Stimulated activated CD8-positive, alpha-beta memory T cell treated with anti-CD3 and anti-CD28 coated beads, Interleukin-12 subunit alpha, Interleukin-12 subunit beta, amount 100 ng/mL, for 4 hours (primary cell): ENCODE measurements at regions not wholly inside any gene's neighbourhood (a gene's known extent, or its start where the extent isn't known, plus 50 kb on each side); places are given as distances from the start of the nearest gene placed in this dataset.
"Not testable (repeated sequence)": the region's sequence is repeated elsewhere in the genome, so short reads cannot be mapped to it uniquely, and the experiment has no call there.

Experiments
- DNase-seq: peaks from one replicate; pipeline ENCODE4 v3.0.0-alpha.2; 2020; ENCODE audit warnings: low read depth

DNA sequence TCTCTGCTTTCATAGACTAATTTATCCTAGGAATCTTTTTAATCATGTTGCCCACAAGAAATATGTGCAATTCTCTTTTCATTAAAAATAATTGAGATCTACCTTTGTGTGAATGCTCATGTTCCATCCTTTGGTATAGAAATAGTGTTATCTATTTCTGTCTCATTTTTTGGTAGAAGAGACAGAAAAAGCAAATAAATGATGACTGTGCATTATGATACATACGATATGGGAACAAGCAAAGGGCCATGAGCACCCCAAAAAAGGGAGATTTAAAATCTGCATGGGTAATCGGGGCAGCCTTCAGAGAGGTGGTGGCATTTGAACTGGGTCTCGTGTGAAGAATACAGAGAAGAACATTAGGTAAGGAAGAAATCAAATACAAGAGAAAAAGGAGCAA lies 1197.5 kb upstream of the AUTS2 start:
- DNase-seq, result no peak

DNA sequence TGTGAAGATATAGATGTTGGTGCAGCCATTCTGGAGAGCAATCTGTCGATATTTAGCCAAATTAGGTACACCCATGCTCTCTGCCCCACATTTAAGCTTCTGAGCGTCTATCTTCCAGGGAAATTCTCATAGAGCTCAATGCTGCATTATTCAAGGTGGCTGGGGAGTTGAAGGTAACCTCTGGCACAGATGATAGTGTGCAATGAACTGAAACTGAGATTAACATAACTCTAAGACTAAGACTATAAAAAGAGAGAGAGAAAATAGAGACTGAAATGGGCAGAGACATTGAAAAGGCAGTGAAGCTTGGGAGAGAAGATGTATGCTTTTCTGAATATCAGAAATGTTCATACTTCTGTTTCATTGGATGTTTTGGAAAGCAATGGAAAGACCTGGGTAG lies 1197.0 kb upstream of the AUTS2 start:
- no peak for DNase-seq

DNA sequence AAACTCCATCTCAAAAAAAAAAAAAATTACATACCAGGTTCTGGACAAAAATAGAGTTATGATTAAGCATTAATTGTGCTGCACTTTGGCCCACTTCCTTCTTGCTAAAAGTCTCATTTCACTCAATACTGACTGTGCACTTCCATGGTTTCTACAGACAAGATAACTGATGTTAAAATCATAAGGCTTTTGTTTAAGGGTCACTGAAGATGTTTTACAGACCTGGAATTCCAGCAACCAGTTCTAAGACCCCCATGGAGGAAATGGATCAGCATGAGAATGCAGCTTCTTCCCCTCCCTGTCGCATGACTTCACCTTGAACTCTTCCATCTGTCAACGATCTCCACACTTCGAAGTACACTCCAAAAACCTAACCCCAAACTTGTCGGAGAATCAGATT lies 1191.8 kb upstream of the AUTS2 start:
- DNase-seq, result no peak

DNA sequence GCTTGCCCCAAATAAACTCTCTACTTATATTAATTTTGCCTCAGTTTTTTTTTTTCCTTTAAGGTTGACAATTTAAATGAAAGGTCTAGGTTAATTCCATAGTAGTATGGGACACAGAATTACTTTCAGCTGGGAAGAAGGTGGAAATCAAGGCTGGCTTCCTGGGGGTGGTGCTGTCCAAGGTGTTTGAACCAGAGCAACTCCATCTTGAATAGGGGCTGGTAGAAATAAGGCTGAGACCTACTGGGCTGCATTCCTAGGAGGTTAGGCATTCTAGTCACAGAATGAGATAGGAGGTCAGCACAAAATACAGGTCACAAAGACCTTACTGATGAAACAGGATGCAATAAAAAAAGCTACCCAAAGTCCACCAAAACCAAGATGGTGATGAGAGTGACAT lies 1190.8 kb upstream of the AUTS2 start:
- no peak for DNase-seq

DNA sequence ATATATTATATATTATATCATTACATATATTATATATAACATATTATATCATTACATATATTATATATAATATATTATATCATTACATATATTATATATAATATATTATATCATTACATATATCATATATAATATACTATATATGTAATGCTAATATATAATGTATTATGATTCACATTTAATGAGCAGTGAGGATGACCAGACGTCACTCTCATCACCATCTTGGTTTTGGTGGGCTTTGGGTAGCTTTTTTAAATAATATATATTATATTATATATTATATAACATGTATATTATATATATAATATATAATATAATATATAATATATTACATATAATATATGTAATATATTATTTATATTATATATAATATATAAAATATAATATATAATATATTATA lies 1189.4 kb upstream of the AUTS2 start:
- DNase-seq, result no peak

DNA sequence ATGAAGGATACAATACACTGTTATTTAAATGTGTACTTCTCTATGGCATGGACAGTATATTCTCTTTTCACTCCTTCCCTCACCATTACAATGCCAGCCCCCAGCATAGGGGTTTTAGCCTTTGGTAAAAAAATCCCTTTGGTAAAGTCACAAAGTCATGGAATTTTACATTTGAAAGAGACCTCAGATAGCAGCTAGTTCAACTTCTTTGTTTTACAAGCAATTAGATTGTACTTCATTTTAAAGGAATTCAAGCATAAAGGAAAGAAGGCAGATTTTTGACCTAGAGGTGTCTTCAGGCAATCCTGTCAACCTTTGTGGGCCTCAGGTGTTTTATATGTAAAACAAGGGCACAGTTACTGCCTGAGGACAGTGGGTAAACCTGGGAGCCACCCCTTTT lies 1188.4 kb upstream of the AUTS2 start:
- no peak for DNase-seq

DNA sequence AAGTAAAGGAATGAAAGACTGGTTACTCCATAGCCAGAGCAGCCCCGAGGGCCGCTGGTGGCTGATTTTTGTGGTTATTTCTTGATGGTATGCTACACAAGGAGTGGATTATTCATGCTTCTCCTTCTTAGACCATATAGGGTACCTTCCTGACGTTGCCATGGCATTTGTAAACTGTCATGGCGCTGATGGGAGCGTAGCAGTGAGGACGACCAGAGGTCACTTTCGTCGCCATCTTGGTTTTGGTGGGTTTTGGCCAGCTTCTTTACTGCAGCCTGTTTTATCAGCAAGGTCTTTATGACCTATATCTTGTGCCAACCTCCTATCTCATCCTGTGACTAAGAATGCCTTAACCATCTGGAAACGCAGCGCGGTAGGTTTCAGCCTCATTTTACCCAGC lies 1187.6 kb upstream of the AUTS2 start:
- not testable (repeated sequence) for DNase-seq

DNA sequence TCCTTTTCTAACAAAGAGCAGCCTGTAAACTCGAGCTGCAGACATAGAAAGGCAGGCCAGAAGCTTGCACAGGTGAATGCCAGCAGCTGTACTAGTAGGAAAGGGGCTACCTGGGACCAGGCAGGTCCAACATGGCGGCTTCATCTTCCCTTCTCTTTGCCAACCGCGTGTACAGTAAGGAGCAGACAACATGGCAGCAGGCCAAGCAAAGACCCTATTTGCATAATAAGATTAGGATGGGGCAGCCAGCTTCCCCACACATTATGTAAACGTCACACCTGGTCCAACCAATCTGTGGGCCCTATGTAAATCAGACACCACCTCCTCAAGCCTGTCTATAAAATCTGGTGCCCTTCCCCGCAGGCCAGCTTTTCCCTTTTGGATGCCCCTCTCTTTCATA lies 1186.5 kb upstream of the AUTS2 start:
- DNase-seq, result no peak

DNA sequence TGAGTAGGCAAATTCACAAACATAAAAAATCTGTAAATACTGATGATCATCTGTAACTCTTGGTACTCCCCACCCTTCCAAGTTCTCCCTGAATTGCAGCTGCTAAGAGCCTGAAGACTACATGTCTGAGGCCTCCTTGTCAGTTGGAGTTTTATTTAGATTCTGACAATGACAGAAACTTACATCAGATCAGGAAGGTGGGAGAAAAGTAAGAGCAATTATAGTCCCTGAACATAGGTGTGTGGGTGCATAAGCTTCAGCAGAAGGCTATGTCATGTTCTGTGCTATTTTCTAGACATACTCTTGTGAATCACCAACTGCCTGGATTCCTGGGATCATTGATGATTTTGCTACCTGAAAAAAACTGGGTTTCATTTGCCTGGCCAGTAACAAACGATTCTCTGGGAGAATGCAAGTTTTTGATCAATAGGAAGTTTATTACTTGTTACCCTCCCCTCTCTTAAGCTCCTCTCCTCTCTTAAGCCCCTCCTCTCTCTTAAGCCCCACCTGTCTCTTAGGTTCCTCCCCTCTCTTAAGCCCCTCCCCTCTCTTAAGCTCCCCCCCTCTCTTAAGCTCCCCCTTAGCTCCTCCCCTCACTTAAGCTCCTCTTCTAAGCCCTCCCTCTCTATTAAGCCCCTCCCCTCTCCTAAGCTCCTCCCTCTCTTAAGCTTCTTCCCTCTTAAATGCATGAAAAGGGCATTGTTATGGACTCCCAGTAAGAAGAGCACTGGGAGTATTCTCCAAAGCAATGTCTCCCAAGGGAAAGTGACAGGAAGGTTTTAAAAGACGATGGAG lies 1183.4 kb upstream of the AUTS2 start:
- no peak for DNase-seq

DNA sequence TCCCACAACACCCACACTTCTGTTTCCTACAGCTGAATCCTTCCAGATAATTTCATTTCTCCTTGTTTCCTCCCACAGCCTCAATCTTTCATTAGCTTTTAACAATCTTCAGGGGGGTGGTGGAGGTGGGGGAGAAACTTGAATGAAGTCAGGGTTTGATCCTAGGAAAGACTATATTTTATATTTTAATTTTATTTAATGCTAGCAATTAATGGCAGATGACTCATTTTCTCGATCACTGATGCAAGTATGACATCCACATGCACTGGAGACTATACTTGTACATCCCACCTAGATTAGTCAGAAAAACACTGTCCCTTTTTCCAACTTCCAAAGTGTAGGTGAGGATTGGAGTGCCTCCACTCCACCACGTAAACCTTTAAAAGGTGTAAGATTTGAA lies 1181.3 kb upstream of the AUTS2 start:
- DNase-seq, result no peak

DNA sequence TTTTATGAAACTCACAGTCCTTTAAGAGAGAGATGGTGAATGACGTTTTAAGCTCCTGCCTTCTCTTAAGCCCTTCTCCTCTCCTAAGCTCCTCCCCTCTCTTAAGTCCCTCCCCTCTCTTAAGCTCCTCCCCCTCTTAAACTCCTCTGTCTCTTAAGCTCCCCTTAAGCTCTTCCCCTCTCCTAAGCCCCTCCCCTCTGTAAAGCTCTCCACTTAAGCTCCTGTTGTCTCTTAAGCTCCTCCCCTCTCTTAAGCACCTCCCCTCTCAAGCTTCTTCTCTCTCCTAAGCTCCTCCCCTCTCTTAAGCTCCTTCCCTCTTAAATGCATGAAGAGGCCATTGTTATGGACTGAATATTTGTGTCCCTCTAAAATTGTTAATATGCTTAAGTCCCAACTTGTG lies 1180.6 kb upstream of the AUTS2 start:
- DNase-seq, result no peak

DNA sequence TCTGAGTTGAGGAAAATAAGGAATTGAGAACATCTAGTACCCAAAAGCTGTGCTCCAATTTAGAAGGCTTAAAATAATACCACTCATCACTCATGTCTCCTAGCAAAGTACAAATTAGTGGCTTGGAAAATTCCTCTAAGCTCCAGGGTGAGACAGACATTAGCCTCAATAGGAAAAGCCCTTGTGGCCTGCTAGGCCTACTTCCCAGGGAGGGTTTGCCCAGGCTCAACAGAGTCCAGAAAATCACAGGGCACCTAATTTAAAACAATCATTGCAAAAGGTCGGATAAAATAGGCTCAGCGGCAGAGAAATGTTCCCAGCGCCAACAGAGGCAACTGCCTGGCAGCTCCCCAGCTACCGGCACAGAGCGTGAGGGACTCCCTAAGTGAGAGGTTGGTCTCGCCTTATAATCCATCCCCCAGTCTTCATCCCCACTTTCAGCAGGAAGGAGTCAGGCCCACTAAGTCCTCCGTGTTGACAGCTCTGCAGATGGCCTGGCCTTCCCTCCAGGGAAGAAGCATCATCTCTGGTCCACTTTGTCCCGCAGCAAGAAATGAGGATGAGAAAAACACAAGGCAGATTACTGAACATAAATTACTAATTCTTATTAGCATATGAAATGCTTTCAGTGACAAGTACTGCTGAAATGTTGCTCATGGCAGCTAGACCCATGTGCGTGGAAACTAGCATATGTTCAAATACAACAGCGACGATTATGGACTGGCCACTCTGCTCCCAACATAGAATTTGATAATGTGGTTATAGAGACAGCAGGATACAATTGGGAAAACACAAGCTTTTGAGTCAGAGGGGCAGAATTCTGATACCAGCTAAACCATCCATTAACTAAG lies 1177.7 kb upstream of the AUTS2 start:
- DNase-seq, result no peak

DNA sequence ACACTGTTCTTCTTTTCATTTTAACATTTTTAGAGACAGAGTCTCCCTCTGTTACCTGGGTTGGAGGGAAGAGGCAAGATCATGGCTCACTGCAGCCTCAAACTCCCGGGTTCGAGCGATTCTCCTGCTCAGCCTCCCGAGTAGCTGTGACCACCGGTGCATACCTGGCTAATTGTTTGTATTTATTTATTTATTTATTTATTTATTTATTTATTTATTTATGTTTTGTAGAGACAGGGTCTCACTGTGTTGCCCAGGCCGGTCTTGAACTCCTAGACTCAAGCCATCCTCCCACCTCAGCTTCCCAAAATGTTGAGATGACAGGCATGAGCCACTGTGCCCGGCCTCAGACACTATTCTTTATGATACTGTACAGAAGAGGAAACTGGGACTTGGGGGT lies 1176.6 kb upstream of the AUTS2 start:
- no peak for DNase-seq

DNA sequence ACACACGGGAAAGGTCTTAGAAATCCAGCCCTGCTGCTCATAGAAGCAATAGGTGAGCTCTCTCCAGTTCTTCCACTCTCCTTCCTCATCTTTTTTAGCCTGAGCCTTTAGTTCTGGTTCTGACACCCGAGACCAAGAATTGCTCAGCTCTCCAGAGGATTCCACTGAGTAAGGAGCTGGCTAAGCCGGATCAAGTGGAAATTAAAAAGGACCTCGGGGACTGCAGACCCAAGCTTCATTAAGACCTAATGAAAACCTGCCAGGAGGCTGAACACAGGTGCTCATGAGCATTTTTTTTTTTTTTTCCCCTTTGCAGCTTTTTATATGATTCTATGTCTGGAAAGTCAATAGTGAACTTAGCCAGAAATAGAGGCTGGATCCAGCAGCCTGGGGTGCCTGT lies 1176.0 kb upstream of the AUTS2 start:
- DNase-seq, result no peak

DNA sequence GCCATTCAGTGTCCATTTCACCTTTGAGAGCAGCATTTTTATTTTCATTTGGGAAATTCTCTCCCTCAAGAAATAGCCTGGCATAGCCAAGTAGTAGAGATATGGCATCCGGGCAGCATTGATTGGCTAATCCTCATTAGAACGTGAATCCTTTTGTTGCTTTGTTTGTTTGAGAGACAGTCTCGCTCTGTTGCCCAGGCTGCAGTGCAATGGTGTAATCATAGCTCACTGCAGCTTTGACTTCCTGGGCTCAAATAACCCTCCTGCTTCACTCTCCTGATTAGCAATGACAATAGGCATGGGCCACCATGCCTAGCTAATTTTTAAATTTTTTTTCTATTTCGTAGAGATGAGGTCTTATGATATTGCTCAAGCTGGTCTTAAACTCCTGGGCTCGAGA lies 1174.9 kb upstream of the AUTS2 start:
- DNase-seq, result no peak

DNA sequence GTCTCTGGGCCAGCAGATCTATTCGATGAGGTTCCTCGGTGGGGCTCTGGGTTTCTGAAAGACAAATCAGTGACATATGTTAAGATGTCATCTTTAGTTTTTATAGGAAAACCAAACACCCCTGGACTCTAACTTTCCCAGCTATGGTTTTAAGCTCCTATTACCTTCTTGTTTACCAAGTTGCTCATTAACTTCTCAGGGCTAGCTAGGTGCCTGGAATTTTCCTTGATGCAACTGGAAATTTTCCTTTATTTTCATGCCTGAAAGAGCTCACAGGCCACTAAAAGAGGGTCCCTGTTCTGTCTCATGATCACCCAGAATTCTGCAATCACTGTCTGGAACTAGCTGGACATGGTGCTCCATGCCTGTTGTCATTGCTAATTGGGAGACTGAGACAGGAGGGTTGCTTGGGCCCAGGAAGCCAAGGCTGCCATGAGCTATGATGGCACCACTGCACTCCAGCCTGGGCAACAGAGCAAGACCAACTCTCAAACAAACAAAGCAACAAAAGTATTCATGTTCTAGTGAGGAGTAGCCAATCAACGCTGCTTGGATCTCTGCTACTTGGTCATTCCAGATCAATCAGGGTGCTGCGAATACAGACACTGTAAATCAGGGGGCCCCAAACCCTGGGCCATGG lies 1173.5 kb upstream of the AUTS2 start:
- no peak for DNase-seq

DNA sequence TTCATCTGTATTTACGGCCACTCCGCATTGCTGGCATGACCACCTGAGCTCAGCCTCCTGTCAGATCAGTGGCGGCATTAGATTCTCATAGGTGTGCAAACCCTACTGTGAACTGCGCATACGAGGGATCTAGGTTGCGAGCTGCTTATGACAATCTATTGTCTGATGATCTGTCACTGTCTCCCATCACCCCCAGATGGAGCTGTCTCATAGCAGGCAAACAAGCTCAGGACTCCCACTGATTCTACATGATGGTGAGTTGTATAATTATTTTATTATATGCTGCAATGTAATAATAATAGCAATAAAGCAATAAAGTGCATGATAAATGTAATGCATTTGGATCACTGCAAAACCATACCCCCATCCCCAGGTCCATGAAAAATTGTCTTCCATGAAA lies 1172.9 kb upstream of the AUTS2 start:
- DNase-seq, result no peak

DNA sequence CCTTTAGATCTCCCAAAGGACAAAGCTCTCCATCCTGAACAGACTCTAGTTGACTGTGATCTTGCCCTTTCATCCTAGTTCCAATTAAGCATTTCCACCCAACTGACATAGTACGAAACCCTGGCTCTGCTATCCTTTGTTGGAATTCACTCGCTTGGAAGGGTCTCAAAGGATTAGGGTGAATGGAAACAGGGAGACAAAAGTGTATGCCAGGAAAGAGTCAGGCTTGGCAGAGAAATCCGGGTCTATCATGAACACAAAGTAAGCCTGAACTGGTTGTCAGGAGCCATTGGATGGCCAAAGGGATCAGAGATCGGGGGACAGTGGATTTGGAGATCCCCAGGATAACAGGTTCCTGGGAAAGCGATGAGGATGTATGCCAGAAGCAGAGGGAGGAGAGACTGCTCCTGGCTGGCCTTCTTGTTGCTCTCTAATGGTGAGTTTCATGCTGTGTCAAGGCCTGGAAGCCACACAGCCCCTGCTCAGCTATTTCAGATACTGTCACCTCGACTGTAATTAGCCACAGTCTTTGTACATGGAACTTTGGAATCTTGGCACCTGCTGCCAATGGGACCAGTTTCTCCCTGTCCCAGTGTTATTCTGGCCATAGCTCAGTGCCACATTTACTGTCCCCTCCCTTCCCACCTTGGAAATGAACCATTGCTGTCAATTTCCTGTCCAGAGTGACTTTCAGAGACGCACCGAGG lies 1168.7 kb upstream of the AUTS2 start:
- DNase-seq, result no peak

DNA sequence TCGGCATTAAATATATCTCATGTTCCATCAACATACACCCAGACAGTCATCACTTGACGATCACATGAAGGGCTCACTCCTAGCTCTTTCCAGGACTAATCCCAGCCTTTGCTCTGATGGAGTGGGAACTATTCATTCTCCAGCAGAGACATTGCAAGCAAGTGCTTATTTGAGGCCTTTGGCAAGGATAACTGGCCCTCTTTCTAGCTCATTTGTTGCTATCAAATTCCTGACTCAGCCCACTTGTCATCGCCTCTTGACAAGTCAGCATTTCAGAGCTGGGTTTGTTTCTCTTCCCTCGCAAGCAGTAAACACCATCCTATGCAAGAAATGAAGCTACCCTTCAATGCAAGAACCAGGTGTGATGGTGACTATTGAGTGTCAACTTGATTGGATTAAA lies 1165.7 kb upstream of the AUTS2 start:
- DNase-seq, result no peak

DNA sequence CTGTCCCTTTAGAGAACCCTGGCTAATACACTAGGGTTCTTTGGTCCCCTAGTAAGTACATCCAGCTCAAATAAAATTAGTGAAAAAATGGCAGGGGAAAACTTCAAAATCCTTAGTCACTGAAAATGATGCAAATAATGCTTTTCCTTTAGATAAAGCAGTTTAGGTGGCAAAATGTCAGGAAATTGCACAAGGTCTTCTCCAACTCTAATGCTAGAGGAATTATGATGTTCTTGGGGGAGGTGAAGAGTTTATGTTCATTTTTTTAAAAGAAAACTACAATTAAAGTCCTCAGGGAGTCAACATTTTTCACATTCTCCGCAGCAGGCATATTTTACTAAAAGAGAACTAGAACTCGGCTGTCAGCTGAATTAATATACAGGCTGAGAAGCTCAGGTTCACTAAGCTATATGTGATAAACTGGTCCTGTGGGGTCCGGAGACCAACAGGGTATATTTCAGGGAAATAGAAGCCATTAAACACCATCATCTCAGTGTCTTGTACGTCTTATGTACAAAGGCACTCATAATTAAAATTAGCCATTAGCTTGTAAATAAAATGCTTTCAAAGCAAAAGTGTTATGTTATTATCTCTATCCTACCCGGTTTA lies 1164.7 kb upstream of the AUTS2 start:
- no peak for DNase-seq

DNA sequence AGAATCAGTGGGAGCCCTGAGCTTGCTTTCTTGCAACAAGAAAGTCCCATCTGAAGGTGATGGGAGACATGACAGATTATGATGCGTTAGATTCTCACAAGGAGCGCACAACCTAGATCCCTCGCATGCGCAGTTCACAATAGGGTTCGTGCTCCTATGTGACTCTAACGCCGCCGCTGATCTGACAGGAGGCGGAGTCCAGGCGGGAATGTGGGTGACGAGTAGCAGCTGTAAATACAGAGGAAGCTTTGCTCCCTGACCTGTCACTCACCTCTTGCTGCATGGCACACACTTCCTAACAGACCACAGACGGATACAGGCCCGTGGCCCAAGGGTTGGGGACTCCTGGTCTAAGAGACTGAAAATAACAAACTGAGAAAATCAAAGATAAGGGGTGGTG lies 1163.4 kb upstream of the AUTS2 start:
- no peak for DNase-seq

DNA sequence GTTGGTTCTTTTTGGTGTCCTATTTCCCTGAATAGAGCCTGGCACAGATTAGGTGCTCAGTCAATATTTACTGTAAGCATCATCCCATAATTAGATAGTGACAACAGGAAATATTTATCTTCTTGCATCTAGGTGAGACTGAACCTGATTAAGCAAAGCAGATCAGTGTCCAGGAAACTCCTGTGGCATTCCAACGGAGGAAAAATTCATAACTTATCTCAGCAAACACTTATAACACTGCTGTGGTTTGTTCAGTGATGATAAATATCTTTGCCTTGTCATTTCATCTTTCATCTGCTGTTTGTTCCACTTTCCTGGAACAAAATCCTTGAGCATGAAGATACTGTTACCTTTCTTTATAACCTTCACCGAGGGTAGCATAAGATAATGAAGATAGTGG lies 1160.3 kb upstream of the AUTS2 start:
- no peak for DNase-seq
